ENCODE measurements at regions not wholly inside any gene's neighbourhood (a gene's known extent, or its start where the extent isn't known, plus 50 kb on each side); places are given as distances from the start of the nearest gene placed in this dataset.

- no peak overlapping the region for H2AFZ ChIP-seq
- H3K9me3 ChIP-seq (ENCODE audit: low read depth), result no peaks in the 10 kb centered on the region
- no peaks in the 10 kb centered on the region for H3K79me2 ChIP-seq (ENCODE audit: insufficient read depth)
- no peaks in the 10 kb centered on the region for H3F3A ChIP-seq (ENCODE audit: insufficient read depth)
- H3K9me2 ChIP-seq (ENCODE audit: insufficient read depth), result no peaks in the 10 kb centered on the region
- H3K4me2 ChIP-seq (ENCODE audit: unreplicated experiment), result no peak overlapping the region
- H3K9ac ChIP-seq, result no peak overlapping the region
- in situ Hi-C loops (cut with MboI), result no loop called here
- DNase-seq, result peak; percentile 4
- H3K27ac ChIP-seq, result no peak overlapping the region
- no peaks in the 10 kb centered on the region for H4K20me1 ChIP-seq (ENCODE audit: insufficient read depth)
- H3K4me1 ChIP-seq (ENCODE audit: insufficient read depth), result no peaks in the 10 kb centered on the region
- TF ChIP-seq EZH2 (IDR thresholded peaks at IDR 0.05; ENCODE audit: insufficient read depth, poor library complexity, severe bottlenecking), result no peak
- TF ChIP-seq EZH2phosphoT487 (IDR thresholded peaks at IDR 0.05; ENCODE audit: insufficient read depth, low read depth), result no peak
- H3K36me3 ChIP-seq (ENCODE audit: low read depth), result no peaks in the 10 kb centered on the region
- no peak overlapping the region for H3K4me3 ChIP-seq
- WGBS, 2 experiments (ENCODE audit: low coverage in 1 of 2, low lambda C conversion rate in 2 of 2, missing lambda C conversion rate in 2 of 2), result 38 to 43% methylated on average over 11 of the region's 11 CpGs
- H3K27me3 ChIP-seq (replicated peaks; ENCODE audit: insufficient read depth), result peaks cover 12% of the 10 kb centered on the region; the same call in 1 of the 2 replicates
Measured at GRCh38 chr11:116657842-116658825, 114.7 kb downstream of the BUD13 start.

- Histone ChIP-seq H3K9me2 (ENCODE audit: insufficient read depth) (no peaks in the 10 kb centered on the region), H3K9ac (no peak overlapping the region), H3K27ac (no peak overlapping the region), H3K4me1 (ENCODE audit: insufficient read depth) (no peaks in the 10 kb centered on the region), H3F3A (ENCODE audit: insufficient read depth) (no peaks in the 10 kb centered on the region), H3K36me3 (ENCODE audit: low read depth) (no peaks in the 10 kb centered on the region), H4K20me1 (ENCODE audit: insufficient read depth) (no peaks in the 10 kb centered on the region), H3K27me3 (replicated peaks; ENCODE audit: insufficient read depth) (peaks cover 7% of the 10 kb centered on the region; the same call in 1 of the 2 replicates), H2AFZ (no peak overlapping the region), H3K4me3 (no peak overlapping the region), H3K9me3 (ENCODE audit: low read depth) (no peaks in the 10 kb centered on the region), H3K4me2 (ENCODE audit: unreplicated experiment) (no peak overlapping the region), H3K79me2 (ENCODE audit: insufficient read depth) (no peaks in the 10 kb centered on the region)
- in situ Hi-C loops (cut with MboI), result no loop called here
- DNase-seq, result no peak
- TF ChIP-seq EZH2 (IDR thresholded peaks at IDR 0.05; ENCODE audit: insufficient read depth, poor library complexity, severe bottlenecking), result no peak
- no peak for TF ChIP-seq EZH2phosphoT487 (IDR thresholded peaks at IDR 0.05; ENCODE audit: insufficient read depth, low read depth)
- WGBS, 2 experiments (ENCODE audit: low coverage in 1 of 2, low lambda C conversion rate in 2 of 2, missing lambda C conversion rate in 2 of 2), result 37 to 41% methylated on average over 4 of the region's 4 CpGs
Measured at GRCh38 chr11:116656011-116656410, 116.8 kb downstream of the BUD13 start.

GRCh38 chr11:116654526-116654925 is 118.3 kb downstream of the BUD13 start:
- H3K27me3 ChIP-seq (replicated peaks; ENCODE audit: insufficient read depth), result peaks cover 14% of the 10 kb centered on the region; the same call in 1 of the 2 replicates
- H3K4me3 ChIP-seq, result no peak overlapping the region
- no peak overlapping the region for H3K4me2 ChIP-seq (ENCODE audit: unreplicated experiment)
- no peaks in the 10 kb centered on the region for H3K4me1 ChIP-seq (ENCODE audit: insufficient read depth)
- TF ChIP-seq EZH2phosphoT487 (IDR thresholded peaks at IDR 0.05; ENCODE audit: insufficient read depth, low read depth) (no peak), EZH2 (IDR thresholded peaks at IDR 0.05; ENCODE audit: insufficient read depth, poor library complexity, severe bottlenecking) (no peak)
- DNase-seq, result no peak
- H3K9me3 ChIP-seq (ENCODE audit: low read depth), result no peaks in the 10 kb centered on the region
- H3K36me3 ChIP-seq (ENCODE audit: low read depth), result no peaks in the 10 kb centered on the region
- WGBS, 2 experiments (ENCODE audit: low coverage in 1 of 2, low lambda C conversion rate in 2 of 2, missing lambda C conversion rate in 2 of 2), result 17 to 27% methylated on average over 1 of the region's 1 CpG
- H3K79me2 ChIP-seq (ENCODE audit: insufficient read depth), result no peaks in the 10 kb centered on the region
- H2AFZ ChIP-seq, result no peak overlapping the region
- no peak overlapping the region for H3K9ac ChIP-seq
- in situ Hi-C loops (cut with MboI), result no loop called here
- H4K20me1 ChIP-seq (ENCODE audit: insufficient read depth), result no peaks in the 10 kb centered on the region
- no peak overlapping the region for H3K27ac ChIP-seq
- H3K9me2 ChIP-seq (ENCODE audit: insufficient read depth), result no peaks in the 10 kb centered on the region
- no peaks in the 10 kb centered on the region for H3F3A ChIP-seq (ENCODE audit: insufficient read depth)

GRCh38 chr11:116653206-116653605 is 119.6 kb downstream of the BUD13 start:
- Histone ChIP-seq H3K4me2 (ENCODE audit: unreplicated experiment) (no peak overlapping the region), H3K79me2 (ENCODE audit: insufficient read depth) (no peaks in the 10 kb centered on the region), H3K27ac (no peak overlapping the region), H3K9me2 (ENCODE audit: insufficient read depth) (no peaks in the 10 kb centered on the region), H2AFZ (no peak overlapping the region), H3K9me3 (ENCODE audit: low read depth) (no peaks in the 10 kb centered on the region), H3F3A (ENCODE audit: insufficient read depth) (no peaks in the 10 kb centered on the region), H3K9ac (no peak overlapping the region), H3K27me3 (replicated peaks; ENCODE audit: insufficient read depth) (peaks cover 14% of the 10 kb centered on the region; the same call in 1 of the 2 replicates), H3K4me3 (no peak overlapping the region), H4K20me1 (ENCODE audit: insufficient read depth) (no peaks in the 10 kb centered on the region), H3K36me3 (ENCODE audit: low read depth) (no peaks in the 10 kb centered on the region), H3K4me1 (ENCODE audit: insufficient read depth) (no peaks in the 10 kb centered on the region)
- in situ Hi-C loops (cut with MboI), result no loop called here
- TF ChIP-seq EZH2phosphoT487 (IDR thresholded peaks at IDR 0.05; ENCODE audit: insufficient read depth, low read depth) (no peak), EZH2 (IDR thresholded peaks at IDR 0.05; ENCODE audit: insufficient read depth, poor library complexity, severe bottlenecking) (no peak)
- no peak for DNase-seq
- 36 to 37% methylated on average over 9 of the region's 9 CpGs for WGBS, 2 experiments (ENCODE audit: low coverage in 1 of 2, low lambda C conversion rate in 2 of 2, missing lambda C conversion rate in 2 of 2)

Data from GM23248 (cell line).